Ovary (tissue), 7 donors: ENCODE measurements at regions not wholly inside any gene's neighbourhood (a gene's known extent, or its start where the extent isn't known, plus 50 kb on each side); places are given as distances from the start of the nearest gene placed in this dataset.

Experiments
- DNase-seq, 5 donors: peaks; one replicate each; pipeline ENCODE4 v3.0.0-alpha.2; 2019 to 2020
- H3K27ac ChIP-seq, 2 donors: fragments of 200-600 bp; one replicate each; pipeline versions ENCODE4 v1.5.1 to v1.8.0; 2019 to 2022
- H3K27me3 ChIP-seq: fragments of 200-600 bp; one replicate; pipeline ENCODE4 v1.8.0; 2022
- H3K36me3 ChIP-seq: fragments of 200-600 bp; sonication (generic); one replicate; pipeline ENCODE4 v1.5.1; 2019
- H3K4me1 ChIP-seq: one replicate; pipeline ENCODE4 v1.8.1; 2013; ENCODE audit warnings: mild to moderate bottlenecking, moderate library complexity; ENCODE audit not compliant: insufficient read depth
- H3K4me3 ChIP-seq: fragments of 200-600 bp; sonication (generic); one replicate; pipeline ENCODE4 v1.5.1; 2017
- H3K9me3 ChIP-seq, 2 donors: fragments of 200-600 bp in 1 of 2; sonication (generic) in 1 of 2; one replicate each; pipeline versions ENCODE4 v1.5.1 to v1.8.1; 2013 to 2019; ENCODE audit warnings: mild to moderate bottlenecking in 1 of 2, moderate library complexity in 1 of 2
- CTCF ChIP-seq, 3 donors: fragments of 450-650 bp in 2 of 3; fragments of 200-600 bp in 1 of 3; IDR thresholded peaks; one replicate each; pipeline versions ENCODE4 v1.5.1 to v1.8.0; 2016 to 2022; ENCODE audit warnings: antibody characterized with exemption in 3 of 3, mild to moderate bottlenecking in 1 of 3
- EP300 ChIP-seq: sonication (generic); formaldehyde crosslinking; IDR thresholded peaks from one replicate; pipeline ENCODE4 v1.6.1; 2017; ENCODE audit warnings: antibody characterized with exemption
- POLR2A ChIP-seq: fragments of 450-650 bp; IDR thresholded peaks from one replicate; pipeline ENCODE4 v1.6.1; 2017; ENCODE audit warnings: antibody characterized with exemption, mild to moderate bottlenecking, moderate library complexity
- WGBS, 3 donors: extraction: QIAGEN DNeasy Blood & Tissue Kit in 1 of 3; methylation state at CpG; one replicate each; pipeline versions ENCODE4 v1.1.5 to v1.1.7; 2013 to 2017; 5-methylcytosine and 5-hydroxymethylcytosine counted together
- intact Hi-C, 4 donors: fragments of 100-400 bp; cut with DNase I; formaldehyde crosslinking; loops; one replicate each; pipeline versions ENCODE4 v1.11.0 to v1.15.1; 2022 to 2023
- donor health status: DM: no; HTN: no; CAD: no; lungs with moderate emphysema.
- donor health status: DM: no; HTN: no; CAD: no.
- donor health status: Bipolar disorder and iron deficiency.
- donor health status: DM: no; HTN: no; CAD: no.
- donor health status: DM: yes; HTN: yes; CAD: no.

DNA sequence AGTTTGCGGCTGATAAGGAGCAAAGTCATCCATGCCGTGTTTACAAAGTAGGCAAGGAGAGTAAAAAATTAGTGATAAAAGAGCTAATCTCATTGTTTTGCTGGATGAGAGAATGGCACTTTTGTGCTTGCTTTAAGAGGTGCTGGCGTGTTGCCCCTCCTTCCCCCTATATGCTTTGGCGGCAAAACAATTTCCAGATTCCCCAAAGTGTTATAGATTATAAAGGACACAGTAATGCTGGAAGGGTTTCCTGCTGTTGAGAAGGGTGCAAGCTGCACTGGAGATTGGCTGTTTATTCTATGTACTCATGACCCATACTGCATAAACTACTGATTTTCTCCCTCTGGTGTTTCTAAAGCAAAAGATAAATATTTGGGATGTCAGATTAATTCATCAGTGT lies 338.9 kb upstream of the MAP3K7 start:
- no peaks in the 10 kb centered on the region for H3K4me1 ChIP-seq
- intact Hi-C loops, result no loop called here
- H3K27ac ChIP-seq, result no peak overlapping the region
- DNase-seq, result no peak
- WGBS, 3 donors, result 60 to 86% (median 65%) methylated on average over 4 of the region's 4 CpGs
- no peaks in the 10 kb centered on the region for H3K36me3 ChIP-seq
- H3K9me3 ChIP-seq, result no peaks in the 10 kb centered on the region
- H3K27me3 ChIP-seq, result no peaks in the 10 kb centered on the region
- H3K4me3 ChIP-seq, result no peak overlapping the region
- TF ChIP-seq CTCF (IDR thresholded peaks at IDR 0.05) (no peak), POLR2A (no peak), EP300 (no peak)

DNA sequence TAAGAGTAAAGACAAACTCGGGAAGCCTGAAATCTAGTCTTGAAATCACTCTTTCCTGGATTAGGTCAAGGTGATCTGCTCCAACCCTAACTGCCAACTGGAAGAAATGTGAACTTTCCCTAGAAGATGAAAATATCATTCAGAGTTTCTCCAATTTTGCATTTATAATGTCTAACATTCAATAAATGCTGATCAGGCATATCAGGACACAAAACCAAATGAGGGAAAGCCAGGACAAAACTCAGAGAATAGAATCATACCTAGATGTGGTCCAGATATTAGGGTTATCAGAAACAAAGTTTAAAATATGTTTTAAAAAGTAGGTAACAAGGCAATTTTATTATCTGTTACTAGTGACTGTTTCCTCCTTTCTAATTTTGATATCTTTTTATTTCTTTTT lies 335.5 kb upstream of the MAP3K7 start:
- TF ChIP-seq CTCF (IDR thresholded peaks at IDR 0.05) (no peak), EP300 (no peak), POLR2A (no peak)
- Histone ChIP-seq H3K27me3 (no peaks in the 10 kb centered on the region), H3K9me3 (no peaks in the 10 kb centered on the region), H3K36me3 (no peaks in the 10 kb centered on the region), H3K27ac (no peak overlapping the region), H3K4me3 (no peak overlapping the region), H3K4me1 (no peaks in the 10 kb centered on the region)
- WGBS, 3 donors, result 72 to 82% (median 73%) methylated on average over 1 of the region's 1 CpG
- intact Hi-C loops, result no loop called here
- DNase-seq, result no peak

DNA sequence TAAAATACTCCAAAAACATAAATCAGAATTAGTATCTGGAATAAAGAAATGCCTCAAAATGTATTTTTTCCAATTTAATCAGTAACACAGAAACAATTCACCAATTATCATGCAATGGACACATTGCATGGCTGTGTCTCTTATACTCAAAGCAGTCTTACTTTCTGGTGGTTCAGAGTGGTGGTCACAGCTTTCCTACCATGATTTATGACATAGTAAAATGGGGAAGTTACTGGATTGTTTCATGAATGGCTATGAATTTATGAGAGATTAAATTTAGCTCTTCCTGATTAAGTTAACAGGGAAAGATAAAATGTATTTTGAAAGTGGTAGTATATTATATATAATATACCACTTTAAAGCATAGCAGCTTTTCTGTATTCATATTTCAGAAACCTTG lies 331.5 kb upstream of the MAP3K7 start:
- intact Hi-C loops, result no loop called here
- Histone ChIP-seq H3K4me1 (no peaks in the 10 kb centered on the region), H3K4me3 (no peak overlapping the region), H3K36me3 (no peaks in the 10 kb centered on the region), H3K9me3 (no peaks in the 10 kb centered on the region), H3K27me3 (no peaks in the 10 kb centered on the region), H3K27ac (no peak overlapping the region)
- no peak for DNase-seq
- TF ChIP-seq CTCF (IDR thresholded peaks at IDR 0.05) (no peak), EP300 (no peak), POLR2A (no peak)

DNA sequence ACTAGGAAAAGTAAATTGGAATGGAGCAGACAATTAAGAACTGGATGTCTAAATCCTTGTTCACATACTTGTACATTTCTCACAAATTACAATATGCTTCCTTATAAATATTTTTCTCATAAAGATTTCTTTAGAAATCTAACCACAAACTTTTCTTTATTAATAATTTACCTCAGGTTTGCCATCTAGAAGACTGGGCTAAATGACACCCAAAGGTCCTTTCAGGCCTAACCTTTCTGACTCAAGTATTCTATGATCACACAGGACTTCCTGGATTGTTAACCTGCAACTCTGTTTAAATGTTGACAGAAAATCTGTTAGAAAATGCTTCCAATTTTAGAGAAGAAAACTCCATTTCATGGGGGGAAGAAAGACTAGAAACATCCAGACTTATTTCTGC lies 330.5 kb upstream of the MAP3K7 start:
- no peak for TF ChIP-seq EP300
- no peak for TF ChIP-seq POLR2A
- no peak for TF ChIP-seq CTCF (IDR thresholded peaks at IDR 0.05)
- H3K27ac ChIP-seq, result no peak overlapping the region
- intact Hi-C loops, result no loop called here
- no peaks in the 10 kb centered on the region for H3K27me3 ChIP-seq
- H3K9me3 ChIP-seq, result no peaks in the 10 kb centered on the region
- no peak for DNase-seq
- no peak overlapping the region for H3K4me3 ChIP-seq
- H3K4me1 ChIP-seq, result no peaks in the 10 kb centered on the region
- no peaks in the 10 kb centered on the region for H3K36me3 ChIP-seq

DNA sequence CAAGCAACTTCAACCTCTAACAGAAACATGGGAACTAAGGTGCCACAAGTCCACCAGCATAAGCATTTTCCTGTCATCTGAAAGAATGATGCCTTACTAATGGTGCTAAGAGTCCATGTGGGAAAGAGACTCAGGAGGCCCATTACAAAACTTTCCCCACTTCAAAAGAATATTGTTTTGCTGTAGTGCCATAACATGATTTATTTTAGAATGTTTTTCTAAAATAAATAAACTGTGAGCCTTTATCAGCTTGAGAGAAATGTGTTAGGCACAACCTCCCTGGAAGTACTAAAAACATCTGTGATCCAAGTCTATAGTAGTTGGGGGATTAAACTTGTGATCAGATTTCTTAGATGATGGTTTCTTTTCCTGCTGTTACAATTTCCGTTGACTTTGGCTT lies 330.1 kb upstream of the MAP3K7 start:
- WGBS, 3 donors, result 16 to 46% (median 28%) methylated on average over 1 of the region's 1 CpG
- Histone ChIP-seq H3K27me3 (no peaks in the 10 kb centered on the region), H3K4me3 (no peak overlapping the region), H3K36me3 (no peaks in the 10 kb centered on the region), H3K27ac (no peak overlapping the region), H3K9me3 (no peaks in the 10 kb centered on the region), H3K4me1 (peaks cover 1% of the 10 kb centered on the region)
- intact Hi-C loops, result no loop called here
- no peak for DNase-seq
- TF ChIP-seq CTCF (IDR thresholded peaks at IDR 0.05), result no peak
- TF ChIP-seq POLR2A, result no peak
- no peak for TF ChIP-seq EP300
